Embryonic facial prominence (tissue), 1 donor: ENCODE measurements at regions not wholly inside any gene's neighbourhood (a gene's known extent, or its start where the extent isn't known, plus 50 kb on each side); places are given as distances from the start of the nearest gene placed in this dataset.

Source experiments
- DNase-seq: peaks from one replicate; pipeline ENCODE4 v3.0.0-alpha.2; 2016; ENCODE audit errors: extremely low spot score

GRCh38 chr3:151935446-151935845 is 62.0 kb downstream of the SUCNR1 start:
- no peak for DNase-seq

- peak; percentile 55 for DNase-seq
Measured at GRCh38 chr3:151940481-151940880, 67.0 kb downstream of the SUCNR1 start.

- no peak for DNase-seq
Measured at GRCh38 chr3:151943539-151943938, 70.1 kb downstream of the SUCNR1 start.

- no peak for DNase-seq
Measured at GRCh38 chr3:151944356-151944755, 70.9 kb downstream of the SUCNR1 start.

- DNase-seq: no peak
Measured at GRCh38 chr3:151946606-151947005, 73.2 kb downstream of the SUCNR1 start.

GRCh38 chr3:151949706-151950105 is 76.3 kb downstream of the SUCNR1 start:
- no peak for DNase-seq

- no peak for DNase-seq
Measured at GRCh38 chr3:151955356-151955755, 81.9 kb downstream of the SUCNR1 start.

- no peak for DNase-seq
Measured at GRCh38 chr3:151960961-151961580, 87.6 kb downstream of the SUCNR1 start.

GRCh38 chr3:151962352-151962751 is 88.9 kb downstream of the SUCNR1 start:
- peak; percentile 34 for DNase-seq

GRCh38 chr3:151962912-151963311 is 89.5 kb downstream of the SUCNR1 start:
- DNase-seq: no peak

GRCh38 chr3:151964743-151965142 is 91.3 kb downstream of the SUCNR1 start:
- no peak for DNase-seq

GRCh38 chr3:151969026-151969642 is 95.7 kb downstream of the SUCNR1 start:
- no peak for DNase-seq

GRCh38 chr3:151971814-151972579 is 98.6 kb downstream of the SUCNR1 start:
- no peak for DNase-seq

- DNase-seq: no peak
Measured at GRCh38 chr3:151974067-151974466, 100.6 kb downstream of the SUCNR1 start.

- no peak for DNase-seq
Measured at GRCh38 chr3:151976211-151977050, 103.0 kb downstream of the SUCNR1 start.

GRCh38 chr3:151979906-151980305 is 106.5 kb downstream of the SUCNR1 start:
- no peak for DNase-seq

- no peak for DNase-seq
Measured at GRCh38 chr3:151983538-151983937, 110.1 kb downstream of the SUCNR1 start.

- DNase-seq: no peak
Measured at GRCh38 chr3:151985787-151986430, 112.5 kb downstream of the SUCNR1 start.

- DNase-seq: no peak
Measured at GRCh38 chr3:151987893-151988292, 114.5 kb downstream of the SUCNR1 start.

GRCh38 chr3:151989621-151990020 is 116.2 kb downstream of the SUCNR1 start:
- DNase-seq: no peak

- no peak for DNase-seq
Measured at GRCh38 chr3:151990696-151991376, 117.4 kb downstream of the SUCNR1 start.
